ENCODE measurements at regions not wholly inside any gene's neighbourhood (a gene's known extent, or its start where the extent isn't known, plus 50 kb on each side); places are given as distances from the start of the nearest gene placed in this dataset.
A peak's percentile ranks its signal among the peaks of the same experiment; 100 is the strongest.
"Not testable (repeated sequence)": the region's sequence is repeated elsewhere in the genome, so short reads cannot be mapped to it uniquely, and the experiment has no call there.

DNA sequence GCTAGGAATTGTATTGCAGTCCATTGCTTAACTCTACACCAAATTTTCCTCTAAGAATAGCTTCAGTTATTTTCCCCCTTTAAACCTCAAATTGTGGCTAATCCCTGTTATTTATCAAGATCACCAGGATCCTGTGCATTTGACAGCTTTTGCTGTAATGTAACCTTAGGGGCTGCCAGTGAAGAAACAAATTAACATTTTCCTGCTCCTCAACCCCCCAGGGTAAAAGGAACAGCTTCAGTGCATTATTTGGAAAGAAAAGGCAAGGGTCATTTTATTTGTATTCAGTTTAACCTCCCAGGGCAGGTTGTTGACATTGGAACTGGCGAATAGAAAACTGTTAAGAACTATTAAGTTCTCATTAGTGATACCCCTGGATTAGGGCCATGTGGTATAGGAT, 57.0 kb downstream of the PCDH20 start:
- DNase-seq, result no peak

- no peak for DNase-seq
Measured at GRCh38 chr13:61350341-61350740, 65.3 kb downstream of the PCDH20 start.

DNA sequence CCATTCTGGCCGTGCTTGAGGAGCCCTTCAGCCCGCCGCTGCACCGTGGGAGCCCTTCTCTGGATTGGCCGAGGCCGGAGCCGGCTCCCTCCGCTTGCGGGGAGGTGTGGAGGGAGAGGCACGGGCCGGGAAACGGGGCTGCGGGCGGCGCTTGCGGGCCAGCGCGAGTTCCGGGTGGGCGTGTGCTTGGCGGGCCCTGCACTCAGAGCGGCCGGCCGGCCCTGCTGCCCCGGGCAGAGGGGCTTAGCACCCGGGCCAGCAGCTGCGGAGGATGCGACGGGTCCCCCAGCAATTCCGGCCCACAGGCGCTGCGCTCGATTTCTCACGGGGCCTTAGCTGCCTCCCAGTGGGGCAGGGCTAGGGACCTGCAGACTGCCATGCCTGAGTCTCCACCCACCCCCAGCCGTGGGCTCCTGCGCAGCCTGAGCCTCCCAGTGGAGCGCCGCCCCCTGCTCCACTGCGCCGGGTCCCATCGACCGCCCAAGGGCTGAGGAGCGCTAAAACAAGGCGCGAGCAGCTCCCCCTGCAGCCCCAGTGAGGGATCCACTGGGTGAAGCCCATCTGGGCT, 76.5 kb downstream of the PCDH20 start:
- no peak for DNase-seq

DNA sequence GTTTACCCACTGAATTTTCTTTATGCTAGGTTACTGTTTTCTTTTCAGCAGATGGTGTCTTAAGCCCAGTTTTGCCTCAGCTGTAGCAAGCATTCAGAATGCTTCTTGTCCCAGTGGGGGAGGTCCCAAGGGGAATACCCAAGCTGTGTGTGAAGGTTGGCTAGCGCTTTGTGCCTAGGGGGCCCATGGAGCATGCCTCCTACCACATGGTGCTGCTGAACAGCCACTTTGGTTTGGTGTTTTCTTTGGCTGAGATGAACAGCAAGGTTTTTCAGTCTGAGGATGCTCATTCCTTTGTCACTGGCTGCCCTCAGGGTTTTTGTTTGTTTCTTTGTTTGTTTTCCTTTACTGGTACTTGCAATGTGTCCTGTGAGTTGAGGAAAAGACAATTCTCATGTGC, 99.0 kb downstream of the PCDH20 start:
- DNase-seq, result no peak

DNA sequence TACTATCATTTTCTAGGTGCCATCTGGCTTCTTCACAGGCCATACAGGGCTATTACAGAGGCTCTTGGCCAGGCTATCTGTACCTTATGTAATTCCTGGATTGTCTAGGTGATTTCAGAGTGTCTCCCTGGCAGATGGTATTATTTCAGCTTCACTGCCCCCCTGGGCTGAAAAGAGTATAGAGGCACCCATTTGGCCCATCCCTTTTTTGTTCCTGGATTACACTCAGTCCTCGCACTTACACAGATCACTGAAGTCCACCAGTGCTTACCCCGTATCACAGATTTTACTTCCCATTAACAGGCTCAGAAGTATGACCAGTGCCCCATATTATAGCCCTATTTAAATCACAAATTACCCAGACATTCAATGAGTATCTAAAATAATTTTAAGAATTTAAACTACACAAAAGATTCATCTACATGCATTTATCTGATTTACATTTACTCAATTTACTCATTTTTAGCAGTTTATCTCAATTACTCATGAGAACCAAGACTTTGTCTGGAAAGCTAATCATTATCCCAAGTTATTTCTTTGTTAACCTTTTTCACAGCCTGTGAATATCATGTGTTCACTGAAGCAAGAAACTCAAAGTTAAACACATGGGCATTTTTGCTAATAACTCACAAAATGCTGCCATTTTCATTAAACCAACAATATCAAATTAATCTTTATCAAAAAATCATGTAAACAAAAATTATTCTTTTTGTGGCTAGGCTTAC, 121.0 kb downstream of the PCDH20 start:
- DNase-seq, result no peak

DNA sequence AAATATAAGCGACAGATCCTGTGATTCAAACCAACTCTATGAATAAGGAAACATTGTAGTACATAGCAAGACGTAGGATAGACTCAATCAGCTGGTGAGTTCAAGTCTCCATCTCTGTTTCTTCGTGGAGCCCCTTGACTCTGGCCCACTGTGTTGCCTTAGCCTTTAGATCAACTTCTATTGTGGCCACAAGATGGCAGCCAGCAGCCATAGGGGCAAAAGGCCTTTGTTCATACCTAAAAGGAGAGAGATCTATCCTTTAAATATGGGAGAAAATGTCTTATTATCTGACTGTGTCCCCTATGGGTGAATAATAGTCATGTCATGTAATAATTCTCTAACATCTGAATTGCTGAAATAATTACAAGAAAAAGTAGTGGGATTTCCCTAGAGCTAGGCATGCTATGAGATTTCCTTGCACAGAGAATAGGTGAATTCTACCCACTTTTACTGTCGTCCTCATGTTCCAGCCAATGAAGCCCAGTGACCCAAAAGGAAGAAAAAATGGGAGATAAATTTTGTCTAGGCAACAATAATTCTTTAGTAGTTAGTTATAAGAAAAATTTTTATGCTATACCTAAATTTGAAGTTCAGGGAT, 129.4 kb downstream of the PCDH20 start:
- DNase-seq, result no peak

DNA sequence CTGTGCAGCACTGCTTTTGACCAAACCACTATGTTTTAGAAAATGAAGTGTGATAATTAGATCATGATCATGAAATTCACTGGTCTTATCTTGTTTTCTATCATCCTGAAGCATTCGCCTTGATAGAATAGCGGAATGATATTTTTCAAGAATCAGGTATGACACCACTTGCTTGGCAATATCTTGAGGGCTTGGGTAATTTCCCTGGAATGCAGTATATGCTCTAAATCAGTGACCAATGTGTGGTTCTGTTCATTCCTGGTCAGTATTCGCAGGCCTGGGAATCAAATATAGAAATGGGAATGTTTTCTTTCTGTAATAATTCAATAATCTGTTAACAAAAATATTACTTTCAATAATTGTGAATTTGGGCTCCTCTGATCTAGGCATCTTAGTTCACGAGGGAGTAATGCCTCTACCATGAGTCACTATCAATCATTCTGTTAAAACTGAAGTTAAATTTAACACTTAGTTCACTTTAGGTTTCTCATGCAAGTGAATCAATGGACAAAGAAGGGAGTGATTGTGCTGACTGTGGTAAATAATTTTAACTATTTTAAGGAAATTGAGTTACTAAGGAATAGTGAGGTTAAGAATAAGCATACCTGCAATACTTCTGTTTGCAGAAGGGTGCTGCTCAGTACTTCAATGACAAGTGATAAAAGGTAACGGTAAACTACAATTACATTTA, 137.9 kb downstream of the PCDH20 start:
- no peak for DNase-seq

GRCh38 chr13:61277088-61277487, 138.6 kb downstream of the PCDH20 start:
- DNase-seq, result no peak

DNA sequence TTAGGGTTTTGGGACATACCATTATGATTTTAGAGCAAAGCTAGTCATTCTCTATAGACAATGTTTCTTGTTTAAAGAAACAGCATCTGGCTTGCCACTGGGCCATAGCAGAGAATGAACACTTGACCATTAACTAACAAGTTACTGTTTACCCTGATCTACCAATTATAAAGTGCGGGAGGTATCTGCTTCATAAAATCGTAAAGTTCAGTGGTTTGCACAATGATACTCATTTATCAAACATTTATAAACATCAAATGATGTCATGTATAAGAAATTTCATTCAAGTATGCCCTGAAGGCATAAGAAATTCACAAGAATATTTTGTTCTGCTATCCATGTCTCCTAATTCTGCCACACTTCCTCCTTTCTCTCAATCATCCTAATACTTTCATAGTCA, 139.2 kb downstream of the PCDH20 start:
- DNase-seq, result no peak

DNA sequence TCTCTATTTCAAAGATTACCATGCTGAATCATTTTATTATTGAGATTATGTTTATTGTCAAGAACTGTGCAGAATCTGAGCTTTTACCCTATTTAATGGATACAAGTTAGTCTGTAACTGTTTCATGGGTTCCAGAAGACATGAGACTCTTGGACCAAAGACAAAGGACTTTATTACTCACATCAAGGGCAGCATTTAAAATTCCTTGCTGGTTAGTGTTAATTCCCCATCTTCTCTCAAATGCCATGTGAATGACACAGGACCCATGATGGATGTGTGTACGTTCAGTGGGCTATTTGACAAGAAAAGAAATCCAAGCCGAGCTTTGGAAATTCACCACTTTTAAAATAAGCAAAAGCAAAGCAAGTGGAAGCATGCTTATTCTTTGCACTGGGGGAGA, 139.9 kb downstream of the PCDH20 start:
- no peak for DNase-seq

- DNase-seq, result no peak
Measured at GRCh38 chr13:61275251-61275650, 140.4 kb downstream of the PCDH20 start.

GRCh38 chr13:61266896-61267295, 148.8 kb downstream of the PCDH20 start:
- DNase-seq, result not testable (repeated sequence)

GRCh38 chr13:61261746-61262472, 153.7 kb downstream of the PCDH20 start:
- no peak for DNase-seq

- no peak for DNase-seq
Measured at GRCh38 chr13:61258185-61258584, 157.5 kb downstream of the PCDH20 start.

GRCh38 chr13:61255040-61255796, 160.4 kb downstream of the PCDH20 start:
- DNase-seq, result peak; percentile 1

GRCh38 chr13:61253105-61253877, 162.4 kb downstream of the PCDH20 start:
- no peak for DNase-seq

DNA sequence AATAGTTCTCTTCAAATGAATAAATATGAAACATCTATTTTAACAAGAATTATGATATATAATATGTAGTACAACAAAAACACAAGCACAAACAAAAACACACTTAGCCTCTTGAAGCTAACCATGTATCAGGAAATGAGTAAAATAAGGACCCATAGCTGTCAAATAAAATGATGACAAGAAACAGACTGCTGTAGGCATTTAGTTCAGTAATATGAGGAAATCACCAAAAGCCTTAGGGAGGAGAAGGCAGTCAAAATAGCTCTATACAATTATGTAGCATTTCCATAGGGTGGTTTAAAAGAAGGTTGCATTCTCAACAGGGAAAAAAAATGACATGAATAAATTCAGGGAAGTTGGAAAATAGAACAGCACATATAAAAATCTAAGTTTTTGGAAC, 163.4 kb downstream of the PCDH20 start:
- DNase-seq, result no peak

- no peak for DNase-seq
Measured at GRCh38 chr13:61247149-61247936, 168.3 kb downstream of the PCDH20 start.

- no peak for DNase-seq
Measured at GRCh38 chr13:61246351-61246750, 169.3 kb downstream of the PCDH20 start.

- no peak for DNase-seq
Measured at GRCh38 chr13:61215601-61216000, 200.0 kb downstream of the PCDH20 start.

DNA sequence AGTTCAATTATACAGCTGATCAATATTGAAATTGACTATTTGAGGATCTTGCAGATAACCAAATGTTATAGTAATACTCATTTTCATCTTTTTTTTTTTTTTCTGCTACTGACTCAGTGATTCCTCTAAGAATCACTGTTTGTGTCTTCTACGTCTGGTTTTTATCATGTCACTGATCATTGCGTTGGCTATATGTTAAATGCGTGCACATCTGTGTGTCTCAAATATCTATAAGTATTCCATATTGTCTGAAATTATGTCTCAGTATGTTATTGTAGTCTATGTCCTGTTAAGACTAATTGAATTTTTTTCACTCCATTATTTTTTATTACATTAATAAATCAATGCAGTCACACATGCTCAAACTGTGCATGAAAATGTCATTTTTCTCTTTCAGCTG, 200.5 kb downstream of the PCDH20 start:
- DNase-seq, result no peak

Data from activated CD4-positive, alpha-beta T cell treated with anti-CD3 and anti-CD28 coated beads, Interleukin-2, amount 50 U/mL, for 16 hours (primary cell).